ENCODE measurements at regions not wholly inside any gene's neighbourhood (a gene's known extent, or its start where the extent isn't known, plus 50 kb on each side); places are given as distances from the start of the nearest gene placed in this dataset.

DNA sequence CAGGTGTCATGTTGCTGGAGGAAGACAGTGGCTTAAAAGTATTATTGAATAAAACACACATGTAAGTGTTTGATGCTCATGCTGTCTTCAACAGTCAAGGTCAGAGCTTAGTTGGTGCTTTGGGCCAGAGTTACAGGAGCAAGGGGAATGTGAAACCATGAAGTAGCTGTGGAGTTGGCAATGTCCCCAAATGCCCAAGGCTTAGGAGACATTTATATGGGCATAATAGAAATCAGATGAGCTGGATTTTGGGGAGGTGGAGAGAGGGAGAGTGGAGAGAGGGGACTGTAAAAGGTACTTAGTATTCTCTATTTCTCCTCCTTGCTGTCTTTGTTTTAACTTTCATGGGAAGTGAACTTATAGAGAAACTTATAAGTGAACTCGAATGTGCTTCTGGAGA is 407.8 kb downstream of the ETS1 start:
- Histone ChIP-seq H3F3A (replicated peaks; ENCODE audit: insufficient read depth) (no peaks in the 10 kb centered on the region), H3K79me2 (ENCODE audit: insufficient read depth) (no peaks in the 10 kb centered on the region), H3K9me3 (no peaks in the 10 kb centered on the region), H4K20me1 (ENCODE audit: insufficient read depth) (no peaks in the 10 kb centered on the region), H3K36me3 (replicated peaks in 1 of 2; ENCODE audit: control insufficient read depth in 1 of 2, insufficient read depth in 2 of 2, low read length in 1 of 2) (no peaks in the 10 kb centered on the region), H3K9me2 (no peaks in the 10 kb centered on the region), H3K4me3 (ENCODE audit: low read depth in 2 of 2, low read length in 1 of 2) (no peak overlapping the region), H3K27me3 (ENCODE audit: insufficient read depth) (no peaks in the 10 kb centered on the region), H3K4me1 (ENCODE audit: control insufficient read depth in 1 of 2, insufficient read depth in 2 of 2, low read depth in 1 of 2, low read length in 1 of 2) (peaks cover 26 to 30% of the 10 kb centered on the region in 2 experiments), H3K9ac (no peak overlapping the region), H3K4me2 (no peak overlapping the region), H3K27ac (ENCODE audit: low read depth in 2 of 2, low read length in 1 of 2) (peak overlapping the region; percentile 64 to 94; a peak in 3 of 4 replicates), H2AFZ (ENCODE audit: low read depth) (no peak overlapping the region)
- WGBS (ENCODE audit: low lambda C conversion rate) = 76% methylated on average over 1 of the region's 1 CpG
- TF ChIP-seq, protein P1, sequence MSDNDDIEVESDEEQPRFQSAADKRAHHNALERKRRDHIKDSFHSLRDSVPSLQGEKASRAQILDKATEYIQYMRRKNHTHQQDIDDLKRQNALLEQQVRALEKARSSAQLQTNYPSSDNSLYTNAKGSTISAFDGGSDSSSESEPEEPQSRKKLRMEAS (IDR thresholded peaks at IDR 0.05; ENCODE audit: low read depth) = no peak
- TF ChIP-seq CHD2 (IDR thresholded peaks at IDR 0.05; ENCODE audit: low read length, partially characterized antibody) (no peak), RCOR1 (IDR thresholded peaks at IDR 0.05; ENCODE audit: low read length) (0 out of 2 replicates have a peak, but pooled peaks have one; percentile 60)
- TF ChIP-seq, protein P2, sequence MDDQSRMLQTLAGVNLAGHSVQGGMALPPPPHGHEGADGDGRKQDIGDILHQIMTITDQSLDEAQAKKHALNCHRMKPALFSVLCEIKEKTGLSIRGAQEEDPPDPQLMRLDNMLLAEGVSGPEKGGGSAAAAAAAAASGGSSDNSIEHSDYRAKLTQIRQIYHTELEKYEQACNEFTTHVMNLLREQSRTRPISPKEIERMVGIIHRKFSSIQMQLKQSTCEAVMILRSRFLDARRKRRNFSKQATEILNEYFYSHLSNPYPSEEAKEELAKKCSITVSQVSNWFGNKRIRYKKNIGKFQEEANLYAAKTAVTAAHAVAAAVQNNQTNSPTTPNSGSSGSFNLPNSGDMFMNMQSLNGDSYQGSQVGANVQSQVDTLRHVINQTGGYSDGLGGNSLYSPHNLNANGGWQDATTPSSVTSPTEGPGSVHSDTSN (IDR thresholded peaks at IDR 0.05) = no peak
- peak; percentile 48 for DNase-seq
- ChIA-PET CTCF (interaction anchor here (1.3 to 3.4 kb wide), 8 partner anchors 21 to 777 kb away, joined by 4 to 16 read pairs (median 8); no protein-coding TSS in a partner anchor), POLR2A (no interaction called here)

DNA sequence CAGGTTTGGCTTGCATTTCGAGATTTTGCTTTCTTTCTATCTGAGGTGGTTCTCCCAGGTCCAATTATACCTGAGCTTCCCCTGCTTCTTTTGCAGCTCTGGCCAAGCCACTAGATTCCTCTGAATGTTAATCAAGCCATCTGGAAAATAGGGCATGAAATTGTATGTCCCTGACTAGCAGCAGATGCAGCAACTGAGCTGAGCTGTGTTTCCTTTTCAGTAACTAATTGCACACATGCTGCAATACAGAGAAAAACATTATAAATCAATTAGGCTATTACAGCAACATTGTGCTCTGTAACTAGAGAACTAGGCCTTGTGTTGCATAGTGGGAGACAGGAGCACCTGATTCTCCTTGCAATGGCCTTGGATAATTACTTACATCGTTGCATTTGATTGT is 408.3 kb downstream of the ETS1 start:
- ChIA-PET CTCF (interaction anchor here (1.3 to 3.4 kb wide), 8 partner anchors 21 to 778 kb away, joined by 4 to 16 read pairs (median 8); no protein-coding TSS in a partner anchor), POLR2A (no interaction called here)
- H3K27ac ChIP-seq (ENCODE audit: low read depth in 2 of 2, low read length in 1 of 2) = peak overlapping the region in 1 of 2 experiments; percentile 94; a peak in 2 of 4 replicates
- H2AFZ ChIP-seq (ENCODE audit: low read depth) = no peak overlapping the region
- H3K9me2 ChIP-seq = no peaks in the 10 kb centered on the region
- DNase-seq = peak; percentile 51
- H3K9me3 ChIP-seq = no peaks in the 10 kb centered on the region
- H3K9ac ChIP-seq = no peak overlapping the region
- peak in 1 of 2 experiments; percentile 52; a peak in 1 of 4 replicates for TF ChIP-seq EP300 (IDR thresholded peaks at IDR 0.05; ENCODE audit: borderline replicate concordance in 1 of 2, low read depth in 1 of 2, low read length in 1 of 2)
- TF ChIP-seq, protein P3, sequence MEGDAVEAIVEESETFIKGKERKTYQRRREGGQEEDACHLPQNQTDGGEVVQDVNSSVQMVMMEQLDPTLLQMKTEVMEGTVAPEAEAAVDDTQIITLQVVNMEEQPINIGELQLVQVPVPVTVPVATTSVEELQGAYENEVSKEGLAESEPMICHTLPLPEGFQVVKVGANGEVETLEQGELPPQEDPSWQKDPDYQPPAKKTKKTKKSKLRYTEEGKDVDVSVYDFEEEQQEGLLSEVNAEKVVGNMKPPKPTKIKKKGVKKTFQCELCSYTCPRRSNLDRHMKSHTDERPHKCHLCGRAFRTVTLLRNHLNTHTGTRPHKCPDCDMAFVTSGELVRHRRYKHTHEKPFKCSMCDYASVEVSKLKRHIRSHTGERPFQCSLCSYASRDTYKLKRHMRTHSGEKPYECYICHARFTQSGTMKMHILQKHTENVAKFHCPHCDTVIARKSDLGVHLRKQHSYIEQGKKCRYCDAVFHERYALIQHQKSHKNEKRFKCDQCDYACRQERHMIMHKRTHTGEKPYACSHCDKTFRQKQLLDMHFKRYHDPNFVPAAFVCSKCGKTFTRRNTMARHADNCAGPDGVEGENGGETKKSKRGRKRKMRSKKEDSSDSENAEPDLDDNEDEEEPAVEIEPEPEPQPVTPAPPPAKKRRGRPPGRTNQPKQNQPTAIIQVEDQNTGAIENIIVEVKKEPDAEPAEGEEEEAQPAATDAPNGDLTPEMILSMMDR (IDR thresholded peaks at IDR 0.05) = no peak
- TF ChIP-seq GATA2 (CRISPR knock-in tag; IDR thresholded peaks at IDR 0.05) = peak; percentile 47; the same call in 1 of the 2 replicates
- 0 out of 2 replicates have a peak, but pooled peaks have one; percentile 39 for TF ChIP-seq MXI1 (IDR thresholded peaks at IDR 0.05; ENCODE audit: low read depth, low read length)
- TF ChIP-seq JUND (IDR thresholded peaks at IDR 0.05) = no peak
- peak; percentile 72 for TF ChIP-seq CHD2 (IDR thresholded peaks at IDR 0.05; ENCODE audit: low read length, partially characterized antibody)
- peak; percentile 88 for TF ChIP-seq RCOR1 (IDR thresholded peaks at IDR 0.05; ENCODE audit: low read length)
- H3K4me2 ChIP-seq = no peak overlapping the region
- H3K4me1 ChIP-seq (ENCODE audit: control insufficient read depth in 1 of 2, insufficient read depth in 2 of 2, low read depth in 1 of 2, low read length in 1 of 2) = peaks cover 27 to 34% of the 10 kb centered on the region in 2 experiments
- H3K36me3 ChIP-seq (replicated peaks in 1 of 2; ENCODE audit: control insufficient read depth in 1 of 2, insufficient read depth in 2 of 2, low read length in 1 of 2) = no peaks in the 10 kb centered on the region
- no peaks in the 10 kb centered on the region for H3F3A ChIP-seq (replicated peaks; ENCODE audit: insufficient read depth)
- H3K79me2 ChIP-seq (ENCODE audit: insufficient read depth) = no peaks in the 10 kb centered on the region
- no peaks in the 10 kb centered on the region for H4K20me1 ChIP-seq (ENCODE audit: insufficient read depth)
- 66% methylated on average over 2 of the region's 2 CpGs for WGBS (ENCODE audit: low lambda C conversion rate)
- no peak overlapping the region for H3K4me3 ChIP-seq (ENCODE audit: low read depth in 2 of 2, low read length in 1 of 2)
- H3K27me3 ChIP-seq (ENCODE audit: insufficient read depth) = no peaks in the 10 kb centered on the region

Measured in SK-N-SH (cell line).